ENCODE measurements at regions not wholly inside any gene's neighbourhood (a gene's known extent, or its start where the extent isn't known, plus 50 kb on each side); places are given as distances from the start of the nearest gene placed in this dataset.

DNA sequence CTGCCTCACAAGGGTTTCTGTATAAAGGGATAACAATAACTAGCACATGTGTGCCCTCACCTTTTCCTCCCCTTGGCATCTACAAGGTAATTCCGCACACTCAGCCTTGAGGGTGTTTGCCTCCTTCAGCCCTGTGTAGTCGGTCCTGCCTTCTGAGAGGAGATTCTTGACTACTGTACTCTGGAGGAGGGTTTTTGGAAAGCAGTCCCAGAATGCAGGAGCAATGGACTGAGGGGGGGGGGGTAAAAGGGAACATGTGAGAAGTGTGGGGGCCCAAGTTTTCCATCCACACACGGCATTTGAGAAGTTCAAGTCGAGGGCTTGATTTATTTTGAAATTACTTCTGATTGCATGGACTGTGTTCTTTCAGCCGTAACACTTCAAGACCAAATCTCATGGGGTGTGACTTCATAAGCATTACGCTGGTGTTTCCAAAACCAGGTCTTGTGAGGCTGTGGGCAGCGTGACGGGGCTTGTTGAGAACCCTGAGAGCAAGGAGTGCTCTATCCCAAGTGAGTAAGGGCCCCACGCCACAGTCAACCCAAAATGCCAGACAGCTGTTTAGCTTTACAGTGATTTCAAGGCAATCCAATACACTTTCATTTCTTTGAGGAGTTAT, 198.7 kb upstream of the MEIS1 start:
- no peak overlapping the region for H2AFZ ChIP-seq (ENCODE audit: low read depth, low read length)
- no peaks in the 10 kb centered on the region for H3K27me3 ChIP-seq (ENCODE audit: insufficient read depth, low read length, poor library complexity)
- H3K4me2 ChIP-seq (ENCODE audit: insufficient read depth, low read length): no peak overlapping the region
- no peak overlapping the region for H3K4me3 ChIP-seq (ENCODE audit: low read depth in 1 of 2, low read length in 2 of 2)
- H3K79me2 ChIP-seq (ENCODE audit: insufficient read depth, low read length): no peaks in the 10 kb centered on the region
- H3K36me3 ChIP-seq (ENCODE audit: insufficient read depth, low read length): no peaks in the 10 kb centered on the region
- DNase-seq (no peak), ATAC-seq (ENCODE audit: insufficient read depth, low read depth) (no peak)
- no peaks in the 10 kb centered on the region for H4K20me1 ChIP-seq (ENCODE audit: insufficient read depth, low read length)
- no peak overlapping the region for H3K9ac ChIP-seq (ENCODE audit: low read depth, low read length)
- H3K4me1 ChIP-seq (ENCODE audit: insufficient read depth, low read length): no peaks in the 10 kb centered on the region
- TF ChIP-seq EZH2 (IDR thresholded peaks at IDR 0.05; ENCODE audit: borderline replicate concordance, low read depth, low read length, severe bottlenecking): no peak
- TF ChIP-seq, protein P1, sequence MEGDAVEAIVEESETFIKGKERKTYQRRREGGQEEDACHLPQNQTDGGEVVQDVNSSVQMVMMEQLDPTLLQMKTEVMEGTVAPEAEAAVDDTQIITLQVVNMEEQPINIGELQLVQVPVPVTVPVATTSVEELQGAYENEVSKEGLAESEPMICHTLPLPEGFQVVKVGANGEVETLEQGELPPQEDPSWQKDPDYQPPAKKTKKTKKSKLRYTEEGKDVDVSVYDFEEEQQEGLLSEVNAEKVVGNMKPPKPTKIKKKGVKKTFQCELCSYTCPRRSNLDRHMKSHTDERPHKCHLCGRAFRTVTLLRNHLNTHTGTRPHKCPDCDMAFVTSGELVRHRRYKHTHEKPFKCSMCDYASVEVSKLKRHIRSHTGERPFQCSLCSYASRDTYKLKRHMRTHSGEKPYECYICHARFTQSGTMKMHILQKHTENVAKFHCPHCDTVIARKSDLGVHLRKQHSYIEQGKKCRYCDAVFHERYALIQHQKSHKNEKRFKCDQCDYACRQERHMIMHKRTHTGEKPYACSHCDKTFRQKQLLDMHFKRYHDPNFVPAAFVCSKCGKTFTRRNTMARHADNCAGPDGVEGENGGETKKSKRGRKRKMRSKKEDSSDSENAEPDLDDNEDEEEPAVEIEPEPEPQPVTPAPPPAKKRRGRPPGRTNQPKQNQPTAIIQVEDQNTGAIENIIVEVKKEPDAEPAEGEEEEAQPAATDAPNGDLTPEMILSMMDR (IDR thresholded peaks at IDR 0.05; ENCODE audit: borderline replicate concordance, extremely low read depth, low read length, poor library complexity, severe bottlenecking): no peak
- no peak overlapping the region for H3K27ac ChIP-seq (ENCODE audit: low read length)
- H3K9me3 ChIP-seq (ENCODE audit: insufficient read depth, low read length, severe bottlenecking): no peaks in the 10 kb centered on the region

DNA sequence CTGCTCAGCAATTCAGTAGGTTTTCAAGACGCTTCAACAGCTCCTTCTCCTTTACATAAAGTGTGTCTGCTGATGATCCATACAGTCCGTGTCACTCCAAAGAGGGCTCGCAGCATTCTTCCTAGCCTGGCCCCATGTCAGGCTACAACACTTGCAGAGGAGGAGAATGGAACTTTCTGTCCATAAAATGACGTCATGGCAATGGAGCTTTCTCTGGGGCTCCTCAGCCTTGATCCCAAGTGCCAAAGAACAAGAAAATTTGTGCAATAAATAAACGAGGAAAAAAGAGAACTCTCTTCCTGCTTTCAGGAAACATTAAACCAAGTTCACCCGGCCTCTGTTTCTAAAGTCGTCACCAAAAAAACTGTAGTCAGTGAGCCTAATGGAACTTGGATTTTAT, 199.5 kb upstream of the MEIS1 start:
- Histone ChIP-seq H3K27ac (ENCODE audit: low read length) (no peak overlapping the region), H2AFZ (ENCODE audit: low read depth, low read length) (no peak overlapping the region), H3K9me3 (ENCODE audit: insufficient read depth, low read length, severe bottlenecking) (no peaks in the 10 kb centered on the region), H3K36me3 (ENCODE audit: insufficient read depth, low read length) (no peaks in the 10 kb centered on the region), H3K4me3 (ENCODE audit: low read depth in 1 of 2, low read length in 2 of 2) (no peak overlapping the region), H3K79me2 (ENCODE audit: insufficient read depth, low read length) (no peaks in the 10 kb centered on the region), H3K27me3 (ENCODE audit: insufficient read depth, low read length, poor library complexity) (no peaks in the 10 kb centered on the region), H4K20me1 (ENCODE audit: insufficient read depth, low read length) (no peaks in the 10 kb centered on the region), H3K9ac (ENCODE audit: low read depth, low read length) (no peak overlapping the region), H3K4me1 (ENCODE audit: insufficient read depth, low read length) (no peaks in the 10 kb centered on the region), H3K4me2 (ENCODE audit: insufficient read depth, low read length) (no peak overlapping the region)
- ATAC-seq (ENCODE audit: insufficient read depth, low read depth) (no peak), DNase-seq (no peak)
- TF ChIP-seq EZH2 (IDR thresholded peaks at IDR 0.05; ENCODE audit: borderline replicate concordance, low read depth, low read length, severe bottlenecking): no peak
- TF ChIP-seq, protein P1 (IDR thresholded peaks at IDR 0.05; ENCODE audit: borderline replicate concordance, extremely low read depth, low read length, poor library complexity, severe bottlenecking): no peak

DNA sequence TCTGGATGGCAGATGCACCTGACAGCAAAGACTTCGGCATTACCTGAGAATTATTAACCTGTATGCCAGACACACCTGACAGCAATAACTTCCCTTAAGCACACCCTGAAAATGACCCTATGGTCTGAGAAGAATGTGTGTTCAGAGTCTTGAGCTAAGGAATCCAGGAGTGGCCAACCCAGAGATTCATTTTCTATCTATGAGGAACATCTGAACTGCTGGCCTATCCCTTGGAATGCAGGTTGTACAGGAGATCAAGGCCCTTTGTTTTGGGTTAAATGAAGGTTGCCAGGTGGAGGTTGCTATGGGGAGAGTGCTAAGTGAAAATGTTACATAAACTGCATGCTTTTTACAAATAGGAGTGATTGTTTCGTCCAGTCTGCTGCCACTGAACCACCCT, 200.9 kb upstream of the MEIS1 start:
- H3K27me3 ChIP-seq (ENCODE audit: insufficient read depth, low read length, poor library complexity): no peaks in the 10 kb centered on the region
- no peak overlapping the region for H3K4me3 ChIP-seq (ENCODE audit: low read depth in 1 of 2, low read length in 2 of 2)
- H3K4me1 ChIP-seq (ENCODE audit: insufficient read depth, low read length): no peaks in the 10 kb centered on the region
- no peaks in the 10 kb centered on the region for H3K36me3 ChIP-seq (ENCODE audit: insufficient read depth, low read length)
- no peak overlapping the region for H3K9ac ChIP-seq (ENCODE audit: low read depth, low read length)
- no peak for DNase-seq
- H3K27ac ChIP-seq (ENCODE audit: low read length): no peak overlapping the region
- no peak overlapping the region for H2AFZ ChIP-seq (ENCODE audit: low read depth, low read length)
- no peak for ATAC-seq (ENCODE audit: insufficient read depth, low read depth)
- no peak overlapping the region for H3K4me2 ChIP-seq (ENCODE audit: insufficient read depth, low read length)
- no peaks in the 10 kb centered on the region for H3K9me3 ChIP-seq (ENCODE audit: insufficient read depth, low read length, severe bottlenecking)
- TF ChIP-seq, protein P1 (IDR thresholded peaks at IDR 0.05; ENCODE audit: borderline replicate concordance, extremely low read depth, low read length, poor library complexity, severe bottlenecking): no peak
- TF ChIP-seq EZH2 (IDR thresholded peaks at IDR 0.05; ENCODE audit: borderline replicate concordance, low read depth, low read length, severe bottlenecking): no peak
- H3K79me2 ChIP-seq (ENCODE audit: insufficient read depth, low read length): no peaks in the 10 kb centered on the region
- H4K20me1 ChIP-seq (ENCODE audit: insufficient read depth, low read length): no peaks in the 10 kb centered on the region
